ENCODE measurements at regions not wholly inside any gene's neighbourhood (a gene's known extent, or its start where the extent isn't known, plus 50 kb on each side); places are given as distances from the start of the nearest gene placed in this dataset.
"Not testable (repeated sequence)": the region's sequence is repeated elsewhere in the genome, so short reads cannot be mapped to it uniquely, and the experiment has no call there.

DNA sequence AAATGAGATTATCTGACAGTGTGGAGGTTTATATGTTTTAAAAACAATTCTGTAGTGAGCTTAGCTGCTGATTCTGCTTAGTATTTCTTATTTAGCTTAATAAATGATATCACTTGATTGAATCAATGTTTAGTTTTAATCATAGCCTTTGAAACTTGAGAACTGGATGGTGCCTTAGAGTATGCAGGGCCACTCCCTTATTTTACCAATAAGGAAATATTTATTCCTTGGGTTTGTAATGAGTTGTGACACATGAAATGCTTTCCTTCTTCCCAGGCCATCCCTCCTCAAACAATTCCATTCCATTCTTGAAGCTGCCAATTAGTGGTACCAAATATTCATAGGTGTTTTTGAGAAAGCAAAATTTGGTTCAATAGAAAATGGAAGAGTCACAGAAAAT, 183.8 kb upstream of the DCC start:
- Mint-ChIP-seq H3K27me3 (ENCODE audit: low read depth) (no peaks in the 10 kb centered on the region), H3K36me3 (ENCODE audit: low read depth) (no peaks in the 10 kb centered on the region), H3K27ac (no peak overlapping the region), H3K4me1 (ENCODE audit: low read depth) (no peaks in the 10 kb centered on the region), H3K9me3 (peaks cover 2% of the 10 kb centered on the region), H3K4me3 (no peak overlapping the region)
- no peak for DNase-seq
- intact Hi-C loops (cut with micrococcal nuclease), result no loop called here
- CTCF ChIA-PET, result no interaction called here

DNA sequence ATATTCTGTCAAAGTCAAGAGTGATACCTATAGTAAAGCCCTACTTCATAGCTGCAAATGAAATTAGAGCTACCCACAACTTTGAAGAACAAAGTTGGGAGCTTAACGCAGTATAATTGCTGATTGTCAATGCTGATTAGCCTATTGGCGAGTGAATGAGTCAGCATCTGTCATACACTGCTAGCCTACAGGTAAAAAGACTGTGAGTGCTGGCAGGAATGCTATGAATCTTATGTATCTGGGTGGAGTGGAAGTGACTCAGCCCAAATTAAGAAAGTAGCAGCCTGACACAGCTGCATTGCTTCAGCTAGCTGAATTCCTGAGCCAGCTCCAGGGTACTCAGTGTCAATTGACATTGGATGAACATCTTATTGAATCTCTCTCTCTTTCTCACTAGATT, 179.4 kb upstream of the DCC start:
- Mint-ChIP-seq H3K9me3 (peaks cover 6% of the 10 kb centered on the region), H3K4me3 (no peak overlapping the region)
- intact Hi-C loops (cut with micrococcal nuclease), result no loop called here

DNA sequence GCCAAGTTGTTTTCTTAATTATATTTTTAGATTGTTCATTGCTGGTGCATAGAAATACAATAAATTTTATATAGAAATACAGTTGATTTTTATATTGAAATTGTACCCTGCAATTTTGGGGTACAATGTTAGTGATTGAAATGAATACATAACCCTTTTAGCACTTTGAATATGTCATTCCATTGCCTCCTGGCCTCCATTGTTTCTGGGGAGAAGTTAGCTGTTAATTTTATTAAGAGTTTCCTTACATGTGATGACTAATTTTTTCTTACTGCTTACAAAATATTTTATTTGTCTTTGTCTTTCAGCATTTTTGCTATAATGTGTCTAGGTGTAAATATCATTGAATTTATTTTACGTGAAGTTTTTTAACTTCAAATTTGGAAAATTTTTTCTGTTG, 176.5 kb upstream of the DCC start:
- no peaks in the 10 kb centered on the region for H3K27me3 Mint-ChIP-seq (ENCODE audit: low read depth)
- no peaks in the 10 kb centered on the region for H3K4me1 Mint-ChIP-seq (ENCODE audit: low read depth)
- H3K27ac Mint-ChIP-seq, result no peak overlapping the region
- intact Hi-C loops (cut with micrococcal nuclease), result no loop called here
- peaks cover 6% of the 10 kb centered on the region for H3K9me3 Mint-ChIP-seq
- no peak overlapping the region for H3K4me3 Mint-ChIP-seq
- CTCF ChIA-PET, result no interaction called here
- no peak for DNase-seq
- H3K36me3 Mint-ChIP-seq (ENCODE audit: low read depth), result no peaks in the 10 kb centered on the region

More for the DNA sequence above, 179.4 kb upstream of the DCC start:
- H3K4me1 Mint-ChIP-seq (ENCODE audit: low read depth), result no peaks in the 10 kb centered on the region
- DNase-seq, result no peak
- CTCF ChIA-PET, result no interaction called here
- no peak overlapping the region for H3K27ac Mint-ChIP-seq
- H3K27me3 Mint-ChIP-seq (ENCODE audit: low read depth), result no peaks in the 10 kb centered on the region
- H3K36me3 Mint-ChIP-seq (ENCODE audit: low read depth), result no peaks in the 10 kb centered on the region

DNA sequence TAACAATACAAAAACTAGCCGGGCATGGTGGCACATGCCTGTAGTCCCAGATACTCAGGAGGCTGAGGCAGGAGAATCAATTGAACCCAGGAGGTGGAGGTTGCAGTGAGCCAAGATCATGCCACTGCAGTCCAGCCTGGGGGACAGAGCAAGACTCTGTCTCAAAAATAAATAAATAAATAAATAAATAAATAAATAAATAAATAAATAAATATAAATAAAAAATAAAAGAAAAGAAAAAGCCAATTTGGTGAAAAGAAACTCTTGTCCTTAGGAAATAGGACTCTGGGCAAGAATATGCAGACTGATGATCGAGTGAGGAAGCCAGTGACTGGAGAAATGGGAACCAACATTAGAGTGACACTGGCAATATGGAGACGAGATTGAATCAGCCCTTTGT, 171.9 kb upstream of the DCC start:
- H3K27me3 Mint-ChIP-seq (ENCODE audit: low read depth); DNase-seq; H3K27ac Mint-ChIP-seq; H3K4me3 Mint-ChIP-seq; H3K4me1 Mint-ChIP-seq (ENCODE audit: low read depth); intact Hi-C loops (cut with micrococcal nuclease); H3K9me3 Mint-ChIP-seq; H3K36me3 Mint-ChIP-seq (ENCODE audit: low read depth); CTCF ChIA-PET: not testable (repeated sequence)

DNA sequence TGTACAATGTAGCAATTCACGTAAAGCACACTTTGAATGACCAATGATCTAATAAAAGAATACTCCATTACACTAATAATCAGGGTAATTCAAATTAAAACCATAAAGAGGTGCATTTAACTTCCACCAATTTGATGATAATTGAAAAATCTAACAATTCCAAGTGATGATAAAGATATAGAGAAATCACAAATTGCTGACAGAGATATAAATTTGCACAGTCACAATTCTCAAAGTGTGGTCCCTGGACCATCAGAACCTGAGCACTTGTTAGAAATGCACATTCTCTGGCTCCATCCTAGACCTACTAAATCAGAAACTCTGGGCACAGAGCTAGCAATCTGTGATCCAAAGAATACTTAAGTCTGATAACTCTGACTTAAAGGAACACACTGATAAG, 165.8 kb upstream of the DCC start:
- CTCF ChIA-PET, result no interaction called here
- intact Hi-C loops (cut with micrococcal nuclease), result no loop called here
- H3K27ac Mint-ChIP-seq, result no peak overlapping the region

DNA sequence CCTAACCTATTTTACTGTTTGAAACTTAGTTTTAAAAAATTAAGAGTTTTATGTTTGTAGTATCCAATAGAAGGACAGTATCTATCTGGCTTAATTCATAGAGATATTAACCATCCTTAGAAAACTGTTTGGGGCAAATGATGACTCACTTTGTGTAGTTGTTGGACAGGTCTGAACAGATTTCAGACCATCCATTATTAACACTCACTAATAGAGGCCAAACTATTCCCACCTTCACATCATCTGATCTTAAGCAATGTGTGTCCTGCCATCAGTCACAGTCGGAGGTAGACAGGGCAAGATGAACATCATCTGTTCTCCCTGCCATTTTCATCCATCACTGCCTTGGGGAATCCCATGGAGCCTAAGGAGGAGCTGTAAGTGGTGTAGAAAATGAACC, 164.6 kb upstream of the DCC start:
- no peaks in the 10 kb centered on the region for H3K27me3 Mint-ChIP-seq (ENCODE audit: low read depth)
- no peak overlapping the region for H3K27ac Mint-ChIP-seq
- DNase-seq, result no peak
- no peaks in the 10 kb centered on the region for H3K4me1 Mint-ChIP-seq (ENCODE audit: low read depth)
- CTCF ChIA-PET, result no interaction called here
- no peaks in the 10 kb centered on the region for H3K36me3 Mint-ChIP-seq (ENCODE audit: low read depth)
- no peak overlapping the region for H3K4me3 Mint-ChIP-seq
- intact Hi-C loops (cut with micrococcal nuclease), result no loop called here
- peaks cover 2% of the 10 kb centered on the region for H3K9me3 Mint-ChIP-seq

More for the DNA sequence above, 165.8 kb upstream of the DCC start:
- Mint-ChIP-seq H3K4me3 (no peak overlapping the region), H3K4me1 (ENCODE audit: low read depth) (no peaks in the 10 kb centered on the region), H3K27me3 (ENCODE audit: low read depth) (no peaks in the 10 kb centered on the region), H3K36me3 (ENCODE audit: low read depth) (no peaks in the 10 kb centered on the region), H3K9me3 (no peaks in the 10 kb centered on the region)
- DNase-seq, result no peak

DNA sequence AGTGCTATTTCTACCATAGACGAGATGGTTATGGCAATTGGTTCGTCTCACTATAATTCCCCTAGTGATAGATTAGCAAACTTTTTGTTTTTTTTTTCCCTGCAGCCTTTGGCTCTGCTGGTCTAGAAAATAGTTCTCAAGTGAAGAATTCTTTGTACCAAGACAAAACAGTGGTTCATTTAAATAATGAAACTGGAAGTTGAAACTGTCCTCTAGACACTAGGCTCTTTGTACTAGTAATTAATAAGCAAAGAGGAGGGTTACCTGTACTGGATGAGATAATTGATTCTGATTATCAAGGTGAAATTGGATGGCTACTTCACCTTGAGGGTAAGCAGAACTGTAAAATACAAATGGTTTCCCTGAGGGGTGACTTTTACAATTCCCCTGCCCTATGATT, 156.9 kb upstream of the DCC start:
- no peaks in the 10 kb centered on the region for H3K27me3 Mint-ChIP-seq (ENCODE audit: low read depth)
- H3K4me3 Mint-ChIP-seq, result no peak overlapping the region
- H3K4me1 Mint-ChIP-seq (ENCODE audit: low read depth), result no peaks in the 10 kb centered on the region
- no peak overlapping the region for H3K27ac Mint-ChIP-seq
- DNase-seq, result no peak
- CTCF ChIA-PET, result no interaction called here
- peaks cover 4% of the 10 kb centered on the region for H3K9me3 Mint-ChIP-seq
- intact Hi-C loops (cut with micrococcal nuclease), result no loop called here
- no peaks in the 10 kb centered on the region for H3K36me3 Mint-ChIP-seq (ENCODE audit: low read depth)

DNA sequence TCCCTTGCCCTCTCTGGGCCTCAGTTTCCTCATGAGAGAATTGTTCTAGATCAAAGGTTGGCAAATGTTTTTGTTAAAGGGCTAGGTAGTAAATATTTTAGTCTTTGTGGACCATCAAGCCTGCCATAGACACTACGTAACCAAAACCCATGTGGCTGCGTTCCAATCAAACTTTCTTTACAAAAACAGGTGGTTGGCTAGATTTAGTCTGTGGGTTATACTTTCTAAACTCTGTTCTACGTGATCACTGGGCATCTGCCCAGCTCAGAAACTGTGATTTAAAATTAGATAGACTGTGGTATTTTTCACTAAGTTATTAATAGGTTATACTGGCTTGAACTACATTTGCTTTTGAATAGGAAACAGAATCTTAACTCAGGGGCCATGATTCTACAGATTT, 149.8 kb upstream of the DCC start:
- Mint-ChIP-seq H3K36me3 (ENCODE audit: low read depth) (no peaks in the 10 kb centered on the region), H3K9me3 (peaks cover 2% of the 10 kb centered on the region), H3K27ac (no peak overlapping the region), H3K27me3 (ENCODE audit: low read depth) (no peaks in the 10 kb centered on the region), H3K4me3 (no peak overlapping the region), H3K4me1 (ENCODE audit: low read depth) (no peaks in the 10 kb centered on the region)
- no peak for DNase-seq
- CTCF ChIA-PET, result no interaction called here
- intact Hi-C loops (cut with micrococcal nuclease), result no loop called here

DNA sequence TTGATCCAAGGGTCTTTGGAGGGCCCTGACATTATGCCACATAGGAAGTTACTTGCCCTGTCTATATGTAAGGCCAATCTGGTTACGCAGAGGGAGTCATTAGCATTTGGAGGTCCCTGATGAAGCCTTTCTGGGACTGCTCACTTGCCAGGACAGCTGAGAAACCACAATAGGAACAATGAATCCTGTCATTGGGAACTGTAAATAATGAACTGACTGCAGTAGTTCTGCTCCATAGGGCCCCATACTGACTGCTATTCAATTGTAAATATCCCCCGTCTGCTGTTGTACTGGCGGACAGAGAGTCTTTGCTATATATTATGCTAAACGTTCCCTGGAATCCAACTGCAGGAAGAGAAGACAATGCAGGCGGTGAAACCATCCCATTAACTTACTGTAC, 149.4 kb upstream of the DCC start:
- Mint-ChIP-seq H3K27me3 (ENCODE audit: low read depth) (no peaks in the 10 kb centered on the region), H3K36me3 (ENCODE audit: low read depth) (no peaks in the 10 kb centered on the region), H3K4me3 (no peak overlapping the region), H3K9me3 (peaks cover 2% of the 10 kb centered on the region), H3K4me1 (ENCODE audit: low read depth) (no peaks in the 10 kb centered on the region), H3K27ac (no peak overlapping the region)
- intact Hi-C loops (cut with micrococcal nuclease), result no loop called here
- no peak for DNase-seq
- CTCF ChIA-PET, result no interaction called here

DNA sequence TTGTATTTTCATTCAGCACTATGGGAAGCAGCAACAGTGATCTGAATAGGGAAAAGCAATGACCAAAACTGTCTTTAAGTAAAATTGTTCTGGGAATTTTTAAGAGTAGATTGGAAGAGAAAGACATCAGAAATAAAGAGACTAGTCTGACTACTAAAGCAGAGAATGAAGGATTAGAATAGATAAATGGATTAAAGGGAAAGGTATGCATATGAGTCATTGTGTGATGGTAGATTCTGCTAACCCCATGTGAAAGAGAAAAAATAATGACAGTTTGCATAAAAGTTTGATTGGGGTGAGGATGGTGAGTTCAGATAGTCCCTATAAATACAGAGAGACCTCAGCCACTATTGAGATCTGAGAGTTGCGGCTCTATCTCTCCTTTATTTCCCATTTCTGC, 139.6 kb upstream of the DCC start:
- DNase-seq, result no peak
- CTCF ChIA-PET, result no interaction called here
- Mint-ChIP-seq H3K9me3 (peaks cover 3% of the 10 kb centered on the region), H3K27ac (no peak overlapping the region), H3K4me1 (ENCODE audit: low read depth) (no peaks in the 10 kb centered on the region), H3K27me3 (ENCODE audit: low read depth) (peaks cover 2% of the 10 kb centered on the region), H3K4me3 (no peak overlapping the region), H3K36me3 (ENCODE audit: low read depth) (no peaks in the 10 kb centered on the region)
- intact Hi-C loops (cut with micrococcal nuclease), result no loop called here

DNA sequence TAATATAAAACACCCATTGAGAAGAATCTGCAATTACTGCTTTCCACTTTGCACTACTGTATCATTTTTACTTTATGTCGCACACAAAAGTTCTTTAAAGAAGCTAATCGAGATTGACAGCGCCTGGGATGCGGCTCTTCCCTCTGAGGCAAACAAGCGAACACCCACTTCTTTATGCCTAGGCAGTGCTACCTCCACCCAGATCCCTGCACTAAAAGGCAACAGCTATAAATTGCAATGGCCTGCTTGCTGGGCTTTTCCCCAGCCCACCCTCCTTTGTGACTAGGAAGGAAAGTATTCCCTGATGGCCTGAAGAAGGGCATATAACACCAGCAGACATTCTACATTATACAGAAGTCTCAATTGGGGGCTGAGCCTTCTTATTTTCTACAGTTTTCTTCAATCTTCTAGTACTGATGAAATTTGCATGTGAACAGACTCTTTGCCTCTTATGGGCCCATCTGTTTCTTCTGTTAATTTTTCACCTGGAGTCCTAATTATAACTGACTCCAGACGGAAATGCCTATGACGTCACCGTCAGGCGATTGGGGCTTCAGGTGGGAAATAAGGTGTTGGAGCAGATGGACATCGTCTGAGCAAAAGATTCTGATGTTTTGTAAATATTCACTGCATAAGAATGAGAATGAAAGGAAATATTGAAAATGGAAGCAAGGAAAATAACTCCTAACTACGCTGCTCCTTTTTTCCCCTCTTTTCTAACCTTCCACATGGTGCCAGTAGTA, 138.9 kb upstream of the DCC start:
- no peaks in the 10 kb centered on the region for H3K36me3 Mint-ChIP-seq (ENCODE audit: low read depth)
- intact Hi-C loops (cut with micrococcal nuclease), result no loop called here
- H3K27me3 Mint-ChIP-seq (ENCODE audit: low read depth), result peaks cover 3% of the 10 kb centered on the region
- no peak overlapping the region for H3K4me3 Mint-ChIP-seq
- H3K9me3 Mint-ChIP-seq, result peaks cover 3% of the 10 kb centered on the region
- H3K4me1 Mint-ChIP-seq (ENCODE audit: low read depth), result no peaks in the 10 kb centered on the region
- no peak for DNase-seq
- CTCF ChIA-PET, result no interaction called here
- H3K27ac Mint-ChIP-seq, result no peak overlapping the region

DNA sequence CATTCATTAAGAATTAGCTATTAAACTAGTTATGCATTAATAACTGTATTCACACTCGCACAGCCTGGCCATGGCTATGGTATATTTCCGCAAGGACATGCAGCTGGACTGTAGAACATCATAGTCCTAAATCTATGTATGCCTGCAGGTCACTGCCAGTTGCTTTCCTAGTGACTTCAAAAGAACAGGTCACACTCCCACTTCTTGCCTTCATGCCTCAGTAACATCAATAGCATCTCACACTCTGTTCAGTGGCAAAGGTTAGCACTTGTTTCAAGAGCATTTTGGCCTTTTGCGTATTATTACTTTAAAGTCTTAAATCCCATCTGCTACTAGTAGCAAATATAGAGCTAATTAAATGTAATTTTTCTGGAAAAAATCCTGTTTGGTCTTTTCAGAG, 131.4 kb upstream of the DCC start:
- Mint-ChIP-seq H3K27ac (no peak overlapping the region), H3K27me3 (ENCODE audit: low read depth) (peaks cover 3% of the 10 kb centered on the region), H3K4me3 (no peak overlapping the region), H3K4me1 (ENCODE audit: low read depth) (no peaks in the 10 kb centered on the region), H3K9me3 (peaks cover 2% of the 10 kb centered on the region), H3K36me3 (ENCODE audit: low read depth) (no peaks in the 10 kb centered on the region)
- intact Hi-C loops (cut with micrococcal nuclease), result no loop called here
- DNase-seq, result no peak
- CTCF ChIA-PET, result no interaction called here

DNA sequence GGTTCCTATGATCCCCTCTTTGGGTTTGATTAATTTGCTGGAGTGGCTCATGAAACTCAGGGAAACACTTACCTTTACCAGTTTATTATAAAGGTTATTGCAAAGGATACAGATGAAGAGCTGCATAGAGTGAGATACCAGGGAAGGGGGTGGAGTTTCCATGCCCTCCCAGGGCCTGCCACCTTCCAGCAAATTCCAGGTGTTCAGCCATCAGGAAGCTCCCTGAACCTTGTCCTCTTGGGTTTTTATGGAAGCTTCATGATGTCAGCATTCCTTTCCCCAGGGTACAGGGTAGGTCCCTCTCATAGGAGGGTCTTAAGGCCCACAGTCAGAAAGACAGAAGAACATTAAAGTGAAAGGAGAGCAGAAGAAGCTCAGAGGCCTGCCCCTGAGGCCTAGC, 123.9 kb upstream of the DCC start:
- no peak overlapping the region for H3K4me3 Mint-ChIP-seq
- CTCF ChIA-PET, result no interaction called here
- no peak for DNase-seq
- no peaks in the 10 kb centered on the region for H3K27me3 Mint-ChIP-seq (ENCODE audit: low read depth)
- H3K4me1 Mint-ChIP-seq (ENCODE audit: low read depth), result no peaks in the 10 kb centered on the region
- no peaks in the 10 kb centered on the region for H3K36me3 Mint-ChIP-seq (ENCODE audit: low read depth)
- intact Hi-C loops (cut with micrococcal nuclease), result no loop called here
- peaks cover 2% of the 10 kb centered on the region for H3K9me3 Mint-ChIP-seq
- H3K27ac Mint-ChIP-seq, result no peak overlapping the region

DNA sequence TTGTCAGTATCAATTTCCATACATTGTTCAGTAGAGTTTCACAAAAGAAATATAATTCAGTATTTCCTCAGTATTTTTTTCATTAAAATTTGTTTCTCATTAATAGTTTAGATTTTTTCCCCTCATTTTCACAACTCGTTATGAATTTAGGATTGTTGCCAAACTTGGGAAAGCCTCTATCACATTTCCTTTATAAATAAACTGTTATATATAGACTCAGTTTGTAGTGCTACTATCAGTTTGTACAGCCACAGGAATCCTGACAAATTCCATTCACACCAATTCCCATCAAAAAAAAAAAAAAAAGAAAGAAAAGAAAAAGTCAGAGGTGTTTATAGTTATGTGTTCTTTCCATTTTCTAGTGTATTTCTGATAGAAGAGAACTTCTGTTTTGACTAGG, 123.3 kb upstream of the DCC start:
- no peaks in the 10 kb centered on the region for H3K9me3 Mint-ChIP-seq
- no peak overlapping the region for H3K27ac Mint-ChIP-seq
- no peaks in the 10 kb centered on the region for H3K36me3 Mint-ChIP-seq (ENCODE audit: low read depth)
- H3K27me3 Mint-ChIP-seq (ENCODE audit: low read depth), result no peaks in the 10 kb centered on the region
- no peak for DNase-seq
- intact Hi-C loops (cut with micrococcal nuclease), result no loop called here
- no peaks in the 10 kb centered on the region for H3K4me1 Mint-ChIP-seq (ENCODE audit: low read depth)
- CTCF ChIA-PET, result no interaction called here
- no peak overlapping the region for H3K4me3 Mint-ChIP-seq
